ENCODE measurements at regions not wholly inside any gene's neighbourhood (a gene's known extent, or its start where the extent isn't known, plus 50 kb on each side); places are given as distances from the start of the nearest gene placed in this dataset.

DNA sequence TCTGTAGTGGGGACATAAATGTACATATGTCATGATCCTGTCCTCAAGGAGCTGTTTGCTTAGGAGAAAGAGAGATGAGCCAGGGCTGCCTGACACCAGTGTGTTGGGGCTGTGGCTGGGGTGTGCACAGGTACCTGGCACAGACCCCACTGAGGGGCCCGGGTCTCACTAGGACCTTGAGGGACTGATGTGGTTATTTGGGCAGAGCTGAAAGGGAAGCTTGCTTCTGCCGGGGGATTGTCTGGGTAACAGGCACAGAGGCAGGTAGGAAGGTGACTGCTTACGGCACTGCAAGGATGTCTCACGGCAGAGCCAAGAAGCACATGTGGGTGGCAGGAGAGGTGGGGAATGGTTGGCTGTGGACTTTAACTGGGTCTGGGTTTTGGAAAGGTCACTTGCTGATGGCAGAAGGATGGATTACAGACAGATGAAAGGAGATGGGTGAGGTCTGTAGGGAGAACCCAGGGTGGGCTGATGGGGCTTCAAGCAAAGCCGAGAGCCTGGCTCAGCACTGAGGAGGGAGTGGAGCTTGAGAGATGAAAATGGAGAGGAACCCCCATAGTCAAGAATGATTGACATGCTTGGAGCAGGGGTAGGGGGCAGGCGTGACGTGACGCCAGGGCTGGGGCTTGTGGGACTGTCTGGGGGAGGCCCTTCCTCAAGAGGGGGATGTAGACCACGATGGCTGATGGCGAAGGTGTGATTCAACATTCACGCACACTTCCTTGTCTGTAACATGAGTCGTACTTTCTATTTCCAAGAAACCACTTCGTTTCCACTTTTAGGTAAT, 207.7 kb upstream of the SHH start:
- no TSS peak for BruUV-seq (replicated peaks)
- ATAC-seq (ENCODE audit: low read depth): no peak
- dilution Hi-C loops (cut with HindIII; ENCODE audit: low sequenced_read_pairs, unreplicated experiment): no loop called here
- H2AFZ ChIP-seq (replicated peaks; ENCODE audit: low read length, poor library complexity): no peak overlapping the region
- H2BK20ac ChIP-seq (ENCODE audit: low read depth, low read length): no peak overlapping the region
- no peak overlapping the region for H3K4me2 ChIP-seq (ENCODE audit: low read depth, low read length)
- H2BK5ac ChIP-seq (ENCODE audit: low read depth, low read length, poor library complexity, severe bottlenecking): no peak overlapping the region
- in situ Hi-C loops (cut with MboI; ENCODE audit: low sequenced_read_pairs): no loop called here
- no peak overlapping the region for H3K9ac ChIP-seq (ENCODE audit: low read depth, low read length)
- no peak overlapping the region for H3K4ac ChIP-seq (ENCODE audit: low read depth, low read length)
- H2BK15ac ChIP-seq (ENCODE audit: low read depth, low read length): no peak overlapping the region
- no peak overlapping the region for H3K23ac ChIP-seq (ENCODE audit: low read depth, low read length)
- H3K18ac ChIP-seq (ENCODE audit: low read depth, low read length): no peak overlapping the region
- H3K79me1 ChIP-seq (ENCODE audit: low read depth in 1 of 2, low read length in 2 of 2): no peaks in the 10 kb centered on the region
- no peak overlapping the region for H3K56ac ChIP-seq (ENCODE audit: extremely low read depth, insufficient read depth, low read length)
- no peak overlapping the region for H2AK5ac ChIP-seq (ENCODE audit: low read depth, low read length)
- no peaks in the 10 kb centered on the region for H3K36me3 ChIP-seq (ENCODE audit: control insufficient read depth, insufficient read depth, low read length)
- no peak overlapping the region for H3K14ac ChIP-seq (replicated peaks; ENCODE audit: low read depth, low read length)
- intact Hi-C loops (cut with micrococcal nuclease): no loop called here
- no peak overlapping the region for H3K27ac ChIP-seq (ENCODE audit: insufficient read depth, low read length)
- 74% methylated on average over 6 of the region's 13 CpGs; no CpG with 5 or more reads in 1 of the 2 experiments for WGBS, 2 experiments (ENCODE audit: extremely low coverage in 2 of 2, insufficient read length in 1 of 2)
- POLR2A ChIA-PET (ENCODE audit: unreplicated experiment): no interaction called here
- CTCF ChIA-PET: no interaction called here
- TF ChIP-seq MAZ (IDR thresholded peaks at IDR 0.05; ENCODE audit: borderline replicate concordance, low read depth, low read length) (no peak), POLR2A (IDR thresholded peaks at IDR 0.05; ENCODE audit: low read depth, low read length) (no peak), BHLHE40 (IDR thresholded peaks at IDR 0.05; ENCODE audit: low read depth, low read length) (no peak)
- TF ChIP-seq, protein P1, sequence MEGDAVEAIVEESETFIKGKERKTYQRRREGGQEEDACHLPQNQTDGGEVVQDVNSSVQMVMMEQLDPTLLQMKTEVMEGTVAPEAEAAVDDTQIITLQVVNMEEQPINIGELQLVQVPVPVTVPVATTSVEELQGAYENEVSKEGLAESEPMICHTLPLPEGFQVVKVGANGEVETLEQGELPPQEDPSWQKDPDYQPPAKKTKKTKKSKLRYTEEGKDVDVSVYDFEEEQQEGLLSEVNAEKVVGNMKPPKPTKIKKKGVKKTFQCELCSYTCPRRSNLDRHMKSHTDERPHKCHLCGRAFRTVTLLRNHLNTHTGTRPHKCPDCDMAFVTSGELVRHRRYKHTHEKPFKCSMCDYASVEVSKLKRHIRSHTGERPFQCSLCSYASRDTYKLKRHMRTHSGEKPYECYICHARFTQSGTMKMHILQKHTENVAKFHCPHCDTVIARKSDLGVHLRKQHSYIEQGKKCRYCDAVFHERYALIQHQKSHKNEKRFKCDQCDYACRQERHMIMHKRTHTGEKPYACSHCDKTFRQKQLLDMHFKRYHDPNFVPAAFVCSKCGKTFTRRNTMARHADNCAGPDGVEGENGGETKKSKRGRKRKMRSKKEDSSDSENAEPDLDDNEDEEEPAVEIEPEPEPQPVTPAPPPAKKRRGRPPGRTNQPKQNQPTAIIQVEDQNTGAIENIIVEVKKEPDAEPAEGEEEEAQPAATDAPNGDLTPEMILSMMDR (conservative IDR thresholded peaks at IDR 0.05; ENCODE audit: low read depth, low read length): no peak
- no peak for DNase-seq
- H4K5ac ChIP-seq (ENCODE audit: low read depth, low read length): no peak overlapping the region
- H2BK120ac ChIP-seq (ENCODE audit: low read depth, low read length): no peak overlapping the region
- H3K4me1 ChIP-seq (ENCODE audit: control insufficient read depth, insufficient read depth, low read length): no peaks in the 10 kb centered on the region
- H4K20me1 ChIP-seq (ENCODE audit: insufficient read depth, low read length): no peaks in the 10 kb centered on the region
- H4K91ac ChIP-seq (ENCODE audit: insufficient read depth, low read depth, low read length): no peak overlapping the region
- H2AK9ac ChIP-seq (replicated peaks; ENCODE audit: low read depth, low read length, poor library complexity): no peak overlapping the region
- no peak overlapping the region for H3K4me3 ChIP-seq (ENCODE audit: insufficient read depth, low read depth, low read length)
- no peak overlapping the region for H4K8ac ChIP-seq (ENCODE audit: low read depth in 2 of 2, low read length in 2 of 2)
- H3K9me3 ChIP-seq (ENCODE audit: control insufficient read depth, insufficient read depth, low read length): peaks cover 28% of the 10 kb centered on the region
- H3K27me3 ChIP-seq (ENCODE audit: control insufficient read depth, insufficient read depth, low read length): no peaks in the 10 kb centered on the region
- H3K9me1 ChIP-seq (ENCODE audit: insufficient read depth, low read length): no peaks in the 10 kb centered on the region
